NAMALWA (cell line): ENCODE measurements at regions not wholly inside any gene's neighbourhood (a gene's known extent, or its start where the extent isn't known, plus 50 kb on each side); places are given as distances from the start of the nearest gene placed in this dataset.

ENCODE experiments used
- DNase-seq: peaks from one replicate; pipeline ENCODE4 v3.0.0-alpha.2; 2015; ENCODE audit warnings: low spot score

DNA sequence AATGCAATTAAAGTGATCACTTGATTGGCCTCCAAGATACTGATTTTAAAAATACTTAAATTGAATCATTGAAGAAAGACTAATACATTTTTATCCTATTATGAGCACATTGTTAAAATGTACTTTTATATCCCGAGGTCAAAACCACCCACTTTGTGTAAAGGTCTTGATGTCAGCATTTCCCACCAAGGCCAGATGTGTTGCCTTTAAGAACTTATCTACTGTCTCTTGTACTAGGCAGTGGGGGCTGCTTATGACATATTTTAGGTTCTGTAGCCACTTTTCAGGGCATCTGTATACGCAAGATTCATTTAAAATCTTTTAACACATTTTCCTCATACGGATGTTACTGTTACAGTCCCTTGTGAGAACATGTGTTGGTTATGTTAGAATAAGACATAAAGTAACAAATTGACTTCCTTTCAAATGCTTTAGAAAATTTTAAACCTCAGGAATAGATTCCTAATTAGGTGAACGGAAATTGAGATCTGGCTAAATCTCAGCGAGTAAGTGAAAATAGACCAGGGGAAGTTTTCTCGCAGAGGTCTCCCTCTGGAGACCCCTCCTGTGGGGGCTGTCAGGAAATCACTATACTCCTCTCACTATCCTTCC is 456.2 kb downstream of the ADAMTS20 start:
- DNase-seq = no peak

DNA sequence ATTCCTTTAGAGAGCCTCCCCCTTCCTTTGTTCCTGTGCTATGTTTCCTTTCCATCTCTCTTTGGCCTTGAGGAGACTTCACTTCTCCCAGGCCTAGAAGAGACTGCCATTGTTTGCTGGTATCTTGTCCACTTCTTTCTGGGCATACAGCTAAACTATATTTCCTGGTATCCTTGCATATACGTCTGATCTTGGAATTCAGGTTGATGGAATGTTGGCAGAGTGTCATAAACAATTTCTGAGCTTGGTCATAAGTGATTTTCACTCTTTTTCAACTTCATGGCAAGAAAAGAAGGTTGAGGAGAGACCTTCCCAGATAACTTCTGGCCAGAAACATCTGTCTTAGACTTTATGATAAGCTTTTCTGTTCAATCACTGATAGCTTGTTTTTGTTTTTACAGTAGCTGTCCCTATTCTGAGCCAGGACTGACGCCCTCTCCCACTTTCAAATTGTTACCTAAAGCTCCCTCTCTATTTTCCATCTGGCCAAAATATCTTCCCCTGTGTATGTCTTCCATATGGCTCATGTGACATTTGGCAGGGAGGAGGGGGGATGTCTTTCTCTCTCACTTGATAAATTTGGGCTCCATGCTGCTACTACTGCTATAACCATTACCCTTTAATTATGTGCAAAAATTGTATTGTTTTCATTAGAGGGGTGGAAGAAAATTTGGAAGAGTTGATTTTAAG is 457.0 kb downstream of the ADAMTS20 start:
- DNase-seq = no peak

GRCh38 chr12:43090981-43091380 is 461.0 kb downstream of the ADAMTS20 start:
- no peak for DNase-seq

DNA sequence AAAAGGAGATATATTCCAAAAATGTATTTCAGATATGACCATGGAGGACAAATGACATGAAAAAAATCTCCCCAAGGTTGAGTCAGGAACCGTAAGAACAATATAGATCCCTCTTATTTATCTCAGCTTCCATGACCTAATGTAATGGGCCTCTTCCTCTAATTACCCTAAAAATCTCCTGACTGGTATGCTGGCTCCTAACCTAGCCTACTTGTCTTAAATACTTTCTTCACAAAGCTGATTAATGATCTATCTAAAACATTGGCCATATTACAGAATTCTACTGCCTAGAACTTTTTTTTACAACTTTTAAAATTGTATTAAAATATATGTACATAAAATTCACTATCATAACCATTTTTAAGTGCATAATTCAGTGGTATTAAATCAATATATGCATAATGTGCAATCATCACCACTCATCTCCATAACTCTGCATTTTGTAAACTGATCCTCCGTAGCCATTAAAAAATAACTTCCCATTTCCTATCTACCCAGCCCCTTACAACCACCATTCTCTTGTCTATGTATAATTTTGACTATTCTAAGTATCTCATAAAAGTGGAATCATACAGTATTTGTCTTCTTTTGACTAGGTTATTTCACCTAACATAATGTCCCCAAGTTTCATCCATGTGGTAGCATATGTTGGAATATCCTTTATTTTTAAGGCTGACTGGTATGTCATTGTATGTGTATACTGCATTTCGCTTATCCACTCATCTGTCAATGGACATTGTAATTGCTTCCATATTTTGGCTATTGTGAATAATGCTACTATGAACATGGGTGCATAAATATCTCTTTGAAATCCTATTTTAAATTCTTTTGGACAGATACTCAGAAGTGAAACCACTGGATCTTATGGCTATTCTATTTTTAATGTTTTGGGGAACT is 464.6 kb downstream of the ADAMTS20 start:
- no peak for DNase-seq

GRCh38 chr12:43079476-43079875 is 472.5 kb downstream of the ADAMTS20 start:
- no peak for DNase-seq

DNA sequence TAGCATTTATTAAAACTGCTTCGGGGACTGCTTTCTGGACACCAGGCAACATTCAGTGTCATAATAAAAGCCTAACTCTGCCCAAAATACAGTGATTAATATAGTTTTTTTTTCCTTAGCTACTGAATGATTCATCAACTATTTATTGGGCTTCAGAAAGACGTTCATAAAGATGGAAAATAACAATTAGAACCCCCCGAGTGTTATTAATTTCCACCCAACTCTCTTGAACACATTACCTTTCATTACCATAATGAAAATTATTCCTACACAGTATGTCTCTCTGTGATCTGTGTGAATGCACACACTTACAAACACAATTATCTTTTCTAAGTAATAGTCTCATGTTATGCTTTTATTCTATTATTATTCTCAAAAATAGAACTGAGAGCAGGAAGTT is 473.0 kb downstream of the ADAMTS20 start:
- DNase-seq = no peak

GRCh38 chr12:43072431-43072830 is 479.6 kb downstream of the ADAMTS20 start:
- no peak for DNase-seq

- DNase-seq = no peak
These were observed 480.2 kb upstream of the PRICKLE1 start for GRCh38 chr12:43069768-43070221.

DNA sequence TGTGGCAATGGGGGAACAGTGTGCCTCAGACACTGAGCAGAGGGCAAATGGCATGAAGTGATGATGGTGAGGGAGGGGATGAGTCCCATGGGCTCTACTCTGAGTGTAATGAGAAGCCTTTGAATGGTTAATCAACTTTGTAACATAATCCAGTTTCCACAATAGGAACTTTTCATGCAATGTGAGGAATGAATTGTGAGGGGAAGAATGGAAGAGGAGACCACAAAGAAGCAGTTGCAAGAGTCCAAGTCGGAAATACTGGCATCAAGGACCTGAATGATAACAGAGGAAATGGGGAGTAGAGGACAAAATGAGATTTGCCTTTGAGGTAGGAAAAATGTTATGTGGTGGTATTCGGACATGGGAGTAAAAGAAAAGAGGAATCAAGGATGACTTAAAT is 476.9 kb upstream of the PRICKLE1 start:
- DNase-seq = no peak

DNA sequence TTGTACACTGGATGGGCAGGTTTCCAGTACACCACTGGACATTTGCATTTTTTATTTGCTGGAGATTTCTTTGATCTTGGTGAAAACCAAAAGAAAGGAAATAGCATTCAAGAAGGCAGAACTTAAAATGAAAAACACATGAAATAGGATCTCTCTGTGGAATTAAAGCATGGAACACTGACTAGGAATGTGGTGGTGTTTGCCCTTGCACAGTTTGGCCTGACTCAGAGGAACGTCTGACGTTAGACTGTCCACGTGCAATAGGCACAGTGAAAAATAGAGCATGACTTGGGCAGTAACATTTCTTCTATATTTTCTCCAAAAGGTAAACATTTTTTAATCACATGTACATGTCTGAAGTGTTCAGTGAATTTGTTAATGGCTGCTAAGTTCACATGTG is 474.1 kb upstream of the PRICKLE1 start:
- no peak for DNase-seq

DNA sequence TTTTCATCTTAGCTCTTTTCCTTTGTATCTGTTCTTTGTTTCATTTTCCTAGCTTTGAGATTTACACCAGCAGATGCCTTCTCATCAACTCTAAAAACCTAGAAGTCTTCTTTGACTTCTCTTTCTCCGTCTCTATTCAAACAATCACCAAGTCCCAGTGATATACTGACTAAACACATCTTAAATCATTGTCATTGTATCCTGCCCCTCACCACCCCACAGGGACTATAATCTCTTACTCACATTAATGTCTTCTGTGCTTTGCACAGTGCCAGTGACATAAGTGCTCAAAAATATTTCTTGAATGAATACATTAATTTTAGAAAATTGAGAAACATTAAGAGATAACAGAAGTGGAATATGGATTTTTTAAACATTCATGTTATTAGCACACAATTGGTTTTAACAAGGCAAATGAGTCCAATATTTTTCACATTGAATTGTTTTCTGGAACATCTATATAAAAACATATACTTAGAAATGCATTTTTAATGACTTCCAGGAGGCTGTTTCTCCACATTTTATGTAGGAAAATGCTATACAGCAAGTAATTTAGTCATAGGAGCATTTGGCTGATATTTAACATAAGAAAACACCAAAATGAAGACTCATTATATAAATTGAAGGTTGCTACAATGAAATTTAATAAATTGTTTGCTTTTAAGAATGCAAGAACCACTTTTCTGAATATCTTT is 472.8 kb upstream of the PRICKLE1 start:
- DNase-seq = no peak

GRCh38 chr12:43060742-43061141 is 471.2 kb upstream of the PRICKLE1 start:
- no peak for DNase-seq

DNA sequence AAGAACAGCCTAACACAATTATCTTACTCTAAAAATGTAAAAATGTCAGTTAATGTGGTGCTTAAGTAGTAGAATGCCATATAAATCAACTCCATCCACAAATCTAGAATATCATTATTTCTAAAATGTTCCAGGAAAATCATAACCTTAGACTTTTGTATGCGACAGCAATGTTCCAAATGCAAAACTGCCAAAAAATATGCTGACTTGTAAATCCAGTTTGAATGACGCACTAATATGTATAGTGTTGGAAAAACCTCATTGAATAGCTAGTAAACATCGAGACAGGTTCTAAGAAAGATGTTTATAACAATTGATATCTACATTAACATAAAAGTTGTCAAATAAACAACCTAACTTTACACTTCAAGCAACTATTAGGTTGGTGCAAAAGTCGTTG is 469.1 kb upstream of the PRICKLE1 start:
- no peak for DNase-seq

GRCh38 chr12:43057566-43057965 is 468.0 kb upstream of the PRICKLE1 start:
- no peak for DNase-seq

- DNase-seq = no peak
These were observed 464.5 kb upstream of the PRICKLE1 start for GRCh38 chr12:43054085-43054484.

DNA sequence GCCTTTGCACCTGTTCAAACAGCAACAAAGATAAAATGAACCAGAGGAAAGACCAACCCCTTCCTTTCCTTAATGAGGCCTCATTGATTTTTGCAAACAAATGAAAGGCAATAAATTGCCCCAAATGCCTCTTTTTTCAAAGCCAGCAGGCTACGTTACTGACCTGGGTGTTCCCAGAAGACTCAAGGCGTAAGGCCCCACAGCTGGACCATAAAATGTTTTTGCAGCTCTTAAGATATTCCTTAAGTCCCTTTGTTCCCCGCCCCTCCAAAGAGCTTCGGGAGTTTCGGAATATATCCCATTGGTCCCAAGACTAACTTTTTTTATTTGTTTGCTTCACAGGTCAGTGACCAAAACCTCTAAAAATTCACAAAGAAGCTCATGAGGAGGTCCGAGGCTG is 462.9 kb upstream of the PRICKLE1 start:
- DNase-seq = no peak

GRCh38 chr12:43044241-43044640 is 454.7 kb upstream of the PRICKLE1 start:
- DNase-seq = no peak

- DNase-seq = no peak
These were observed 449.4 kb upstream of the PRICKLE1 start for GRCh38 chr12:43038991-43039390.

DNA sequence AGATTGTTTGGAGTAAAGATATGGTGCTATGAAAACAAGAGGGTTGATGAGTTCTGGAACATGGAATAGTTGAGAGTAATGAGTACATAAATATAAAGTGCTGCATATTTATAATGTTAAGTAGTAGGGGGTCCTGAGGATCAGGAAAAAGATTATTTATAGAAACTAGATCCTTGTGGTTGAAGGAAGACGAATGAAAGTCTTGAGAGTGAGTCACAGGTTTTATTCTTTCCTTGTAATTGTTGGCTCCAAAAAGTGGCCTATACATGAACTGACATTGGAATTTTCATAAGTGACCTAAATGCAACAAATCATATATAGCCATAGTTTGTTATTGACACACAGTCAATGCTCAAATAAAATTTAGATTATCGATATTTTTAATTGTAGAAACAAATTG is 440.4 kb upstream of the PRICKLE1 start:
- DNase-seq = no peak

DNA sequence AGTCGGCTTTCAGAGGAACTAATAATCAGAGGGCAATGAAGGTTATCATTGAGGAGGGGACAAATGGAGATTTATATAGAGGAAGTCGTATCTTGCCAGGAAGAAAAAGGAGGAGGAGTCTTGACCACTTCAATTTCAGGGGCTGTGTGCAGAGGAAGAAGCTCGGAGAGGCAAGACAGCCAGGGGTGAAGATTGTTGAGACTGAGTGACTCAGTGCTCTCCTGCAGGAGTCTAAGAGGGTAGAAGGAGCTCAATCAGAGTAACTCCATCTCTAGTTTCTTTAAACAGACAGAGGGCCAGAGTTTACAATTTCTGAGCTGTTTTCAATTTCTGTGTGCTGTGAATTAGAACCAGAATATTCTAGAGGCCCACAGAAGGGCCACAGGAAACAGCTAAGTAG is 439.3 kb upstream of the PRICKLE1 start:
- DNase-seq = no peak

GRCh38 chr12:43022838-43023237 is 433.3 kb upstream of the PRICKLE1 start:
- no peak for DNase-seq

DNA sequence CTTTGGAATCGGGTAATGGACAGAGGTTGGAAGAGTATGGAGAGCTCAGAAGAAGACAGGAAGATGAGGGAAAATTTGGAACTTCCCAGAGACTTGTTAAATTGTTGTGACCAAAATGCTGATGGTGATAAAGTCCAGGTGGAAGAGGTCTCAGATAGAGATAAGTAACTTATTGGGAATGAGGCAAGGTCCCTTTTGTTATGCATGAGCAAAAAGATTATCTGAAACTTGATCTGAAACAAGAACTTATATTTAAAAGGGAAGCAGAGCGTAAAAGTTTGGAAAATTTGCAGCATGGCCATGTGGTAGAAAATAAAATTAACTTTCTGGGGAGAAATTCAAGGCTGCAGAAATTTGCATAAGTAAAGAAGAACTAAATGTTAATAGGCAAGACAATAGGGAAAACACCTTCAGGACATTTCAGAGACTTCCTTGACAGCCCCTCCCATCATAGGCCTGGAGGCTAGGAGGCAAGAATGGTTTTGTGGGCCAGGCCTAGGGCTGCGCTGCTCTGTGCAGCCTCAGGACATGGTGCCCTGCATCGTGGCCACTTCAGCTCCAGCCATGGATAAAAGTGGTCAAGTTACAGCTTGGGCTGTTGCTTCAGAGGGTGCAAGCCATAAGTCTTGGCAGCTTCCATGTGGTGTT is 425.7 kb upstream of the PRICKLE1 start:
- no peak for DNase-seq
